ENCODE measurements at regions not wholly inside any gene's neighbourhood (a gene's known extent, or its start where the extent isn't known, plus 50 kb on each side); places are given as distances from the start of the nearest gene placed in this dataset.

GRCh38 chr6:19479551-19479950 lies 357.6 kb upstream of the ID4 start:
- TF ChIP-seq CTCF (conservative IDR thresholded peaks at IDR 0.05) (no peak), ZFX (IDR thresholded peaks at IDR 0.05) (no peak)
